MCF 10A (cell line): ENCODE measurements at regions not wholly inside any gene's neighbourhood (a gene's known extent, or its start where the extent isn't known, plus 50 kb on each side); places are given as distances from the start of the nearest gene placed in this dataset.
"Not testable (repeated sequence)": the region's sequence is repeated elsewhere in the genome, so short reads cannot be mapped to it uniquely, and the experiment has no call there.

Experiments
- BruUV-seq: library from RNA; stranded (reverse); fragments of 400-500 nt; replicated peaks from 2 replicates; lab custom pipeline; 2021; lab: Mats Ljungman, UMichigan
- CTCF ChIA-PET: fragments of 300-600 bp; sonication (Branson Sonifier 250); formaldehyde crosslinking; extraction: SDS; loops from one replicate; lab custom pipeline; 2021; ENCODE audit warnings: antibody characterized with exemption, inconsistent platforms; lab: Yijun Ruan, JAX
- POLR2A ChIA-PET: fragments of 300-600, 350-650 bp; sonication (Branson Sonifier 250); formaldehyde crosslinking; extraction: SDS; loops from one replicate; lab custom pipeline; 2020; ENCODE audit warnings: antibody characterized with exemption, inconsistent platforms; lab: Yijun Ruan, JAX
- DNase-seq: peaks from one replicate; pipeline ENCODE4 v3.0.0-alpha.2; 2018; ENCODE audit not compliant: unreplicated experiment
- H3K27ac Mint-ChIP-seq: one replicate; pipeline ENCODE4 v1.8.0; 2022; ENCODE audit warnings: mild to moderate bottlenecking, low read depth, mixed read lengths; ENCODE audit not compliant: unreplicated experiment
- H3K27me3 Mint-ChIP-seq: one replicate; pipeline ENCODE4 v1.8.0; 2022; ENCODE audit warnings: mixed read lengths; ENCODE audit not compliant: insufficient read depth, unreplicated experiment
- H3K36me3 Mint-ChIP-seq: one replicate; pipeline ENCODE4 v1.8.0; 2022; ENCODE audit warnings: mild to moderate bottlenecking, moderate library complexity, mixed read lengths; ENCODE audit not compliant: insufficient read depth, unreplicated experiment
- H3K4me1 Mint-ChIP-seq: one replicate; pipeline ENCODE4 v1.8.0; 2022; ENCODE audit warnings: mixed read lengths; ENCODE audit not compliant: insufficient read depth, unreplicated experiment
- H3K4me3 Mint-ChIP-seq: one replicate; pipeline ENCODE4 v1.8.0; 2022; ENCODE audit warnings: mild to moderate bottlenecking, moderate library complexity, mixed read lengths; ENCODE audit not compliant: unreplicated experiment
- H3K9me3 Mint-ChIP-seq: one replicate; pipeline ENCODE4 v1.8.0; 2022; ENCODE audit warnings: mixed read lengths; ENCODE audit not compliant: unreplicated experiment
- CTCF ChIP-seq: fragments of 200-600 bp; IDR thresholded peaks from one replicate; pipeline ENCODE4 v1.8.0; 2022; ENCODE audit warnings: antibody characterized with exemption, mild to moderate bottlenecking; ENCODE audit not compliant: unreplicated experiment
- intact Hi-C: fragments of 100-400 bp; cut with micrococcal nuclease; formaldehyde crosslinking; loops from 2 replicates; pipeline ENCODE4 v1.14.1; 2022

- H3K9me3 Mint-ChIP-seq: peaks cover 5% of the 10 kb centered on the region
- H3K4me1 Mint-ChIP-seq: no peaks in the 10 kb centered on the region
- BruUV-seq: no TSS peak
- no peaks in the 10 kb centered on the region for H3K36me3 Mint-ChIP-seq
- CTCF ChIA-PET: no interaction called here
- no peak for TF ChIP-seq CTCF
- H3K27me3 Mint-ChIP-seq: peaks cover 18% of the 10 kb centered on the region
- intact Hi-C loops: no loop called here
- no peak for DNase-seq
- POLR2A ChIA-PET: interaction anchor here (1.0 kb wide), 1 partner anchor 15 kb away, joined by 3 read pairs; no protein-coding TSS in a partner anchor
- no peak overlapping the region for H3K4me3 Mint-ChIP-seq
- H3K27ac Mint-ChIP-seq: no peak overlapping the region
Measured at GRCh38 chr6:92977018-92977417, 442.3 kb downstream of the EPHA7 start.

- Mint-ChIP-seq H3K4me1 (no peaks in the 10 kb centered on the region), H3K36me3 (no peaks in the 10 kb centered on the region), H3K4me3 (no peak overlapping the region), H3K27ac (no peak overlapping the region), H3K9me3 (no peaks in the 10 kb centered on the region), H3K27me3 (peaks cover 7% of the 10 kb centered on the region)
- POLR2A ChIA-PET: no interaction called here
- no peak for DNase-seq
- intact Hi-C loops: no loop called here
- CTCF ChIA-PET: no interaction called here
- TF ChIP-seq CTCF: no peak
- no TSS peak for BruUV-seq
Measured at GRCh38 chr6:92967362-92967761, 452.0 kb downstream of the EPHA7 start.

- H3K4me1 Mint-ChIP-seq: no peaks in the 10 kb centered on the region
- H3K36me3 Mint-ChIP-seq: no peaks in the 10 kb centered on the region
- TF ChIP-seq CTCF: no peak
- DNase-seq: no peak
- no peak overlapping the region for H3K27ac Mint-ChIP-seq
- H3K27me3 Mint-ChIP-seq: no peaks in the 10 kb centered on the region
- intact Hi-C loops: no loop called here
- no peak overlapping the region for H3K4me3 Mint-ChIP-seq
- BruUV-seq: no TSS peak
- ChIA-PET CTCF (no interaction called here), POLR2A (no interaction called here)
- peaks cover 11% of the 10 kb centered on the region for H3K9me3 Mint-ChIP-seq
Measured at GRCh38 chr6:92962846-92963245, 456.5 kb downstream of the EPHA7 start.

- CTCF ChIA-PET, H3K4me3 Mint-ChIP-seq, BruUV-seq, H3K27me3 Mint-ChIP-seq, intact Hi-C loops, H3K36me3 Mint-ChIP-seq, DNase-seq, POLR2A ChIA-PET, H3K27ac Mint-ChIP-seq, H3K4me1 Mint-ChIP-seq: not testable (repeated sequence)
- peaks cover 14% of the 10 kb centered on the region for H3K9me3 Mint-ChIP-seq
Measured at GRCh38 chr6:92952111-92952510, 467.2 kb downstream of the EPHA7 start.

GRCh38 chr6:92945799-92946198 lies 473.6 kb downstream of the EPHA7 start:
- no TSS peak for BruUV-seq
- H3K27me3 Mint-ChIP-seq: no peaks in the 10 kb centered on the region
- DNase-seq: no peak
- no peak overlapping the region for H3K4me3 Mint-ChIP-seq
- ChIA-PET CTCF (no interaction called here), POLR2A (no interaction called here)
- intact Hi-C loops: no loop called here
- no peaks in the 10 kb centered on the region for H3K4me1 Mint-ChIP-seq
- H3K36me3 Mint-ChIP-seq: no peaks in the 10 kb centered on the region
- no peak overlapping the region for H3K27ac Mint-ChIP-seq
- TF ChIP-seq CTCF: no peak
- no peaks in the 10 kb centered on the region for H3K9me3 Mint-ChIP-seq
